Stimulated activated CD8-positive, alpha-beta memory T cell treated with anti-CD3 and anti-CD28 coated beads, Interleukin-15, amount 100 ng/mL, for 48 hours (primary cell): ENCODE measurements at regions not wholly inside any gene's neighbourhood (a gene's known extent, or its start where the extent isn't known, plus 50 kb on each side); places are given as distances from the start of the nearest gene placed in this dataset.

Experiments used
- DNase-seq, 2 donors: peaks; one replicate each; pipeline ENCODE4 v3.0.0-alpha.2; 2020; ENCODE audit warnings: low read depth in 2 of 2

- DNase-seq, result no peak
These were observed 78.9 kb upstream of the SLC38A2 start for GRCh38 chr12:46451276-46452021.

GRCh38 chr12:46450279-46450748 is 77.7 kb upstream of the SLC38A2 start:
- DNase-seq, result no peak

- no peak for DNase-seq
These were observed 77.3 kb upstream of the SLC38A2 start for GRCh38 chr12:46449856-46450255.

GRCh38 chr12:46449316-46449715 is 76.7 kb upstream of the SLC38A2 start:
- no peak for DNase-seq

GRCh38 chr12:46446645-46447044 is 74.1 kb upstream of the SLC38A2 start:
- no peak for DNase-seq

- DNase-seq, result no peak
These were observed 73.1 kb upstream of the SLC38A2 start for GRCh38 chr12:46445551-46446235.

- no peak for DNase-seq
These were observed 72.5 kb upstream of the SLC38A2 start for GRCh38 chr12:46445093-46445492.

- DNase-seq, result no peak
These were observed 71.2 kb upstream of the SLC38A2 start for GRCh38 chr12:46443594-46444263.

- DNase-seq, result no peak
These were observed 70.2 kb upstream of the SLC38A2 start for GRCh38 chr12:46442738-46443137.

- no peak for DNase-seq
These were observed 69.7 kb upstream of the SLC38A2 start for GRCh38 chr12:46442239-46442638.

GRCh38 chr12:46439793-46440511 is 67.4 kb upstream of the SLC38A2 start:
- no peak for DNase-seq

- DNase-seq, result no peak
These were observed 66.2 kb upstream of the SLC38A2 start for GRCh38 chr12:46438719-46439319.

GRCh38 chr12:46438256-46438655 is 65.7 kb upstream of the SLC38A2 start:
- no peak for DNase-seq

- no peak for DNase-seq
These were observed 64.9 kb upstream of the SLC38A2 start for GRCh38 chr12:46437469-46437868.

GRCh38 chr12:46436747-46437146 is 64.2 kb upstream of the SLC38A2 start:
- no peak for DNase-seq

- DNase-seq, result no peak
These were observed 63.1 kb upstream of the SLC38A2 start for GRCh38 chr12:46435625-46436024.

- no peak for DNase-seq
These were observed 62.5 kb upstream of the SLC38A2 start for GRCh38 chr12:46435029-46435428.

- DNase-seq, result no peak
These were observed 61.3 kb upstream of the SLC38A2 start for GRCh38 chr12:46433829-46434228.

- DNase-seq, result no peak
These were observed 59.8 kb upstream of the SLC38A2 start for GRCh38 chr12:46432325-46432724.

- no peak for DNase-seq
These were observed 57.9 kb upstream of the SLC38A2 start for GRCh38 chr12:46430340-46430948.
